H54 (cell line): ENCODE measurements at regions not wholly inside any gene's neighbourhood (a gene's known extent, or its start where the extent isn't known, plus 50 kb on each side); places are given as distances from the start of the nearest gene placed in this dataset.
A peak's percentile ranks its signal among the peaks of the same experiment; 100 is the strongest.

Experiments
- DNase-seq: peaks from one replicate; pipeline ENCODE4 v3.0.0; 2011; ENCODE audit warnings: low spot score, mixed read lengths; ENCODE audit not compliant: insufficient read length
- FAIRE-seq: peaks from 3 replicates; lab custom pipeline; 2011; peaks lifted over from hg19 to GRCh38; lab: Jason Lieb, UNC
- POLR2A ChIP-seq: IDR thresholded peaks from 2 replicates; pipeline ENCODE4 v1.6.1; 2011; ENCODE audit warnings: low read depth, mild to moderate bottlenecking, low read length

GRCh38 chr3:178078953-178079352 lies 457.3 kb upstream of the KCNMB2 start:
- FAIRE-seq (no peak), DNase-seq (no peak)
- no peak for TF ChIP-seq POLR2A

GRCh38 chr3:178079966-178080365 lies 456.3 kb upstream of the KCNMB2 start:
- FAIRE-seq: no peak
- no peak for DNase-seq
- TF ChIP-seq POLR2A: no peak

- no peak for TF ChIP-seq POLR2A
- FAIRE-seq (peak; percentile 20), DNase-seq (no peak)
Measured at GRCh38 chr3:178082326-178082906, 453.8 kb upstream of the KCNMB2 start.

GRCh38 chr3:178083906-178084866 lies 452.1 kb upstream of the KCNMB2 start:
- no peak for TF ChIP-seq POLR2A
- FAIRE-seq: peak; percentile 33
- no peak for DNase-seq

- FAIRE-seq (no peak), DNase-seq (no peak)
- no peak for TF ChIP-seq POLR2A
Measured at GRCh38 chr3:178084938-178085816, 451.1 kb upstream of the KCNMB2 start.

GRCh38 chr3:178085817-178086123 lies 450.5 kb upstream of the KCNMB2 start:
- FAIRE-seq: no peak
- no peak for TF ChIP-seq POLR2A
- no peak for DNase-seq

GRCh38 chr3:178086144-178086825 lies 450.0 kb upstream of the KCNMB2 start:
- TF ChIP-seq POLR2A: no peak
- no peak for FAIRE-seq
- DNase-seq: no peak

GRCh38 chr3:178087376-178087775 lies 448.9 kb upstream of the KCNMB2 start:
- FAIRE-seq: no peak
- no peak for DNase-seq
- TF ChIP-seq POLR2A: no peak

GRCh38 chr3:178088963-178089362 lies 447.3 kb upstream of the KCNMB2 start:
- DNase-seq (no peak), FAIRE-seq (no peak)
- no peak for TF ChIP-seq POLR2A

- no peak for TF ChIP-seq POLR2A
- FAIRE-seq: no peak
- DNase-seq: no peak
Measured at GRCh38 chr3:178090899-178091298, 445.3 kb upstream of the KCNMB2 start.

- TF ChIP-seq POLR2A: no peak
- no peak for DNase-seq
- no peak for FAIRE-seq
Measured at GRCh38 chr3:178095522-178095921, 440.7 kb upstream of the KCNMB2 start.

GRCh38 chr3:178096955-178097354 lies 439.3 kb upstream of the KCNMB2 start:
- FAIRE-seq (no peak), DNase-seq (no peak)
- TF ChIP-seq POLR2A: no peak

- FAIRE-seq (no peak), DNase-seq (no peak)
- TF ChIP-seq POLR2A: no peak
Measured at GRCh38 chr3:178097576-178097975, 438.7 kb upstream of the KCNMB2 start.
